ENCODE measurements at regions not wholly inside any gene's neighbourhood (a gene's known extent, or its start where the extent isn't known, plus 50 kb on each side); places are given as distances from the start of the nearest gene placed in this dataset.

- TF ChIP-seq, protein P1, sequence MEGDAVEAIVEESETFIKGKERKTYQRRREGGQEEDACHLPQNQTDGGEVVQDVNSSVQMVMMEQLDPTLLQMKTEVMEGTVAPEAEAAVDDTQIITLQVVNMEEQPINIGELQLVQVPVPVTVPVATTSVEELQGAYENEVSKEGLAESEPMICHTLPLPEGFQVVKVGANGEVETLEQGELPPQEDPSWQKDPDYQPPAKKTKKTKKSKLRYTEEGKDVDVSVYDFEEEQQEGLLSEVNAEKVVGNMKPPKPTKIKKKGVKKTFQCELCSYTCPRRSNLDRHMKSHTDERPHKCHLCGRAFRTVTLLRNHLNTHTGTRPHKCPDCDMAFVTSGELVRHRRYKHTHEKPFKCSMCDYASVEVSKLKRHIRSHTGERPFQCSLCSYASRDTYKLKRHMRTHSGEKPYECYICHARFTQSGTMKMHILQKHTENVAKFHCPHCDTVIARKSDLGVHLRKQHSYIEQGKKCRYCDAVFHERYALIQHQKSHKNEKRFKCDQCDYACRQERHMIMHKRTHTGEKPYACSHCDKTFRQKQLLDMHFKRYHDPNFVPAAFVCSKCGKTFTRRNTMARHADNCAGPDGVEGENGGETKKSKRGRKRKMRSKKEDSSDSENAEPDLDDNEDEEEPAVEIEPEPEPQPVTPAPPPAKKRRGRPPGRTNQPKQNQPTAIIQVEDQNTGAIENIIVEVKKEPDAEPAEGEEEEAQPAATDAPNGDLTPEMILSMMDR (conservative IDR thresholded peaks at IDR 0.05; ENCODE audit: low read depth, low read length): peak; percentile 38
- DNase-seq (ENCODE audit: low read depth): no peak
- H3K4me3 ChIP-seq (ENCODE audit: low read depth, low read length): no peak overlapping the region
Measured at GRCh38 chr2:78351208-78351607, 674.3 kb upstream of the REG3G start.

GRCh38 chr2:78353168-78353567 lies 672.3 kb upstream of the REG3G start:
- TF ChIP-seq, protein P1 (conservative IDR thresholded peaks at IDR 0.05; ENCODE audit: low read depth, low read length): no peak
- DNase-seq (ENCODE audit: low read depth): no peak
- H3K4me3 ChIP-seq (ENCODE audit: low read depth, low read length): no peak overlapping the region

GRCh38 chr2:78355967-78356366 lies 669.5 kb upstream of the REG3G start:
- no peak for DNase-seq (ENCODE audit: low read depth)
- TF ChIP-seq, protein P1 (conservative IDR thresholded peaks at IDR 0.05; ENCODE audit: low read depth, low read length): no peak
- no peak overlapping the region for H3K4me3 ChIP-seq (ENCODE audit: low read depth, low read length)

GRCh38 chr2:78383576-78383975 lies 641.9 kb upstream of the REG3G start:
- TF ChIP-seq, protein P1 (conservative IDR thresholded peaks at IDR 0.05; ENCODE audit: low read depth, low read length): no peak
- no peak for DNase-seq (ENCODE audit: low read depth)

GRCh38 chr2:78397198-78397597 lies 628.3 kb upstream of the REG3G start:
- no peak for DNase-seq (ENCODE audit: low read depth)
- TF ChIP-seq, protein P1 (conservative IDR thresholded peaks at IDR 0.05; ENCODE audit: low read depth, low read length): no peak
- H3K4me3 ChIP-seq (ENCODE audit: low read depth, low read length): no peak overlapping the region

More at GRCh38 chr2:78383576-78383975, 641.9 kb upstream of the REG3G start:
- H3K4me3 ChIP-seq (ENCODE audit: low read depth, low read length): no peak overlapping the region

- DNase-seq (ENCODE audit: low read depth): no peak
- H3K4me3 ChIP-seq (ENCODE audit: low read depth, low read length): no peak overlapping the region
- TF ChIP-seq, protein P1 (conservative IDR thresholded peaks at IDR 0.05; ENCODE audit: low read depth, low read length): no peak
Measured at GRCh38 chr2:78407960-78408794, 617.3 kb upstream of the REG3G start.

GRCh38 chr2:78408795-78409118 lies 616.7 kb upstream of the REG3G start:
- no peak for DNase-seq (ENCODE audit: low read depth)
- TF ChIP-seq, protein P1 (conservative IDR thresholded peaks at IDR 0.05; ENCODE audit: low read depth, low read length): no peak
- no peak overlapping the region for H3K4me3 ChIP-seq (ENCODE audit: low read depth, low read length)
